Neural progenitor cell (in vitro differentiated cells): ENCODE measurements at regions not wholly inside any gene's neighbourhood (a gene's known extent, or its start where the extent isn't known, plus 50 kb on each side); places are given as distances from the start of the nearest gene placed in this dataset.

Experiments used
- EZH2phosphoT487 ChIP-seq: fragments of 200-600 bp; sonication (generic); IDR thresholded peaks from 2 replicates; pipeline ENCODE4 v1.6.1; 2017; ENCODE audit warnings: antibody characterized with exemption
- TF ChIP-seq, protein P1 (sequence below): fragments of 200-600 bp; sonication (generic); IDR thresholded peaks from 2 replicates; pipeline ENCODE4 v1.5.1; 2017; ENCODE audit warnings: antibody characterized with exemption, mild to moderate bottlenecking

DNA sequence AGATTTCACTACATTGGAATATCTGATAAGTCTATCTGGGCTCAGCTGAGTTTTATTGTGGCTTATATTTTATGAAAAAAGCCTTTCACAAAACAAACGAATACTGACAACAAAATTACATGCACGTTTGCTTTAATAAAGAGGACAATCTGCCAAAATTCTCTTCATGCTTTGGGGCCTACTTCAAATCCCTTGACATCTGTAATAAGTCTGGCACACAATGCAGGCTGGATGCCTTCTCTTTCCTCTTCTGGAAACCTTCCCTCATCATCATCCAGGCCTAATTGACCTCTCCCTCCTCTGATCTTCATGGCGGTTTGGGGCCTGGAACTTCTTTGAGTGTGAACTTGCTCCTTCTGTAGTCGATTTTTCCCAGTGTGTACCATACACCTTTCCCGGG is 70.3 kb downstream of the MAP10 start:
- TF ChIP-seq, protein P1, sequence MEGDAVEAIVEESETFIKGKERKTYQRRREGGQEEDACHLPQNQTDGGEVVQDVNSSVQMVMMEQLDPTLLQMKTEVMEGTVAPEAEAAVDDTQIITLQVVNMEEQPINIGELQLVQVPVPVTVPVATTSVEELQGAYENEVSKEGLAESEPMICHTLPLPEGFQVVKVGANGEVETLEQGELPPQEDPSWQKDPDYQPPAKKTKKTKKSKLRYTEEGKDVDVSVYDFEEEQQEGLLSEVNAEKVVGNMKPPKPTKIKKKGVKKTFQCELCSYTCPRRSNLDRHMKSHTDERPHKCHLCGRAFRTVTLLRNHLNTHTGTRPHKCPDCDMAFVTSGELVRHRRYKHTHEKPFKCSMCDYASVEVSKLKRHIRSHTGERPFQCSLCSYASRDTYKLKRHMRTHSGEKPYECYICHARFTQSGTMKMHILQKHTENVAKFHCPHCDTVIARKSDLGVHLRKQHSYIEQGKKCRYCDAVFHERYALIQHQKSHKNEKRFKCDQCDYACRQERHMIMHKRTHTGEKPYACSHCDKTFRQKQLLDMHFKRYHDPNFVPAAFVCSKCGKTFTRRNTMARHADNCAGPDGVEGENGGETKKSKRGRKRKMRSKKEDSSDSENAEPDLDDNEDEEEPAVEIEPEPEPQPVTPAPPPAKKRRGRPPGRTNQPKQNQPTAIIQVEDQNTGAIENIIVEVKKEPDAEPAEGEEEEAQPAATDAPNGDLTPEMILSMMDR: no peak
- no peak for TF ChIP-seq EZH2phosphoT487
